GM21825 (cell line): ENCODE measurements at regions not wholly inside any gene's neighbourhood (a gene's known extent, or its start where the extent isn't known, plus 50 kb on each side); places are given as distances from the start of the nearest gene placed in this dataset.

ENCODE experiments used
- ATAC-seq: cut with Tn5 transposase; IDR thresholded peaks from one replicate; pipeline ENCODE4 v1.9.1; 2021; ENCODE audit warnings: mild to moderate bottlenecking, moderate library complexity; ENCODE audit not compliant: unreplicated experiment

- ATAC-seq = no peak
Measured at GRCh38 chr2:176496761-176497160, 227.5 kb downstream of the MTX2 start.

DNA sequence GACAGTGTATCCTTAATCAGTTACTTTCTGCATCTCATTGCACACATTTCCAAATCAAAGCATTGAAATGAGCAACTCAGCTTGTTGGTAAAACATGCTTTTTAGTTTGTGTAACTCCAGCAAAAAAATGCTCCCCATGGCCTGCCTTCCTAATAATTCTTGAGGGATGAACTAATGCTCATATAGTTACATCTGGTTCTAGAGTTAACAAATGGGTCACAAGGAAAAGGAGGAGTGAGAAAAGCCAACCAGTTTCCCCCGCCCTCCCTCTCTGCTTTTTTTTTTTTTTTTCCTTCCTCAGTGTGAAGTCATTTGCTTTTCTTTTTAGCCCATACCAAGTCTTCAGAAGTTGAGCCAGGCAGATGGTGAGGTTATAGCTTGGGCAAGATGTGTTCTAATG is 231.7 kb downstream of the MTX2 start:
- no peak for ATAC-seq

DNA sequence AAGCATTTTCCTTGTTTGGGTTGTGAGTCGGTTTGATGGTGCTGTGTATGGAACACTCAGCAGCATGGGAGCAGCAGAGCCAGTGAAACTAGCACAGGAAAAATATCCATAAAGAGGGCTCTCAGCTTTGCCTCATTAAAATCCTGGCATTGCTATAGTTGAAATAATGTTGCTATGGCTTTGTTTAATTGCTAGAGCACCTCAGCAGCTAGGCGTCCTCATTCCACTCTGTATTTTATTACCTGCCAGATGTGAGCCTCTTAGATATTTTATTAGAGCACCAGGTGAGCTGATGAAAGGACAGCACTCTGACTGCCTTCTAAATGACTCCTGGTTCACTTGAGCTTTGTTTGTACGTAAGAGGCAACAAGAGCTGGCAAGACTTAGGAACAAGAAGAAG is 232.4 kb downstream of the MTX2 start:
- ATAC-seq = no peak

- ATAC-seq = no peak
Measured at GRCh38 chr2:176502619-176503018, 233.4 kb downstream of the MTX2 start.

DNA sequence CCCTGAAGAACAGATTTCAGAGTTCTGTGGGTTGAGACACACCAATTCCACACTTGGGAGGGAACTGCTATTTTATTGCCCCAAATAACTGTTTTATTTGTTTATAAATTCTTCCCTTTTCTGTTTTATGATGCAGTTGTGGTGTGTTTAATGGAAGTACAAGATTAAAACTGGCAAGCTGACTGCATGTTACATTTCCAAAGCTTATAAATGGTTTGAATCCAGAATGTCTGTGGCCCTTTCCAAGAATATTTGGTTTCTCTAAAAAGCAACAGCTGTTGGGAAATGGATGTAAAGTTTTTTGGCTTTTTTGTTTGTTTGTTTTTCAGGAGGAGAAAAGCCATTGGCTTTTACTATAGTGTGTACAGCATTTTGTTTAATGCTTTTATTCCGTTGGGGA is 234.5 kb downstream of the MTX2 start:
- no peak for ATAC-seq

DNA sequence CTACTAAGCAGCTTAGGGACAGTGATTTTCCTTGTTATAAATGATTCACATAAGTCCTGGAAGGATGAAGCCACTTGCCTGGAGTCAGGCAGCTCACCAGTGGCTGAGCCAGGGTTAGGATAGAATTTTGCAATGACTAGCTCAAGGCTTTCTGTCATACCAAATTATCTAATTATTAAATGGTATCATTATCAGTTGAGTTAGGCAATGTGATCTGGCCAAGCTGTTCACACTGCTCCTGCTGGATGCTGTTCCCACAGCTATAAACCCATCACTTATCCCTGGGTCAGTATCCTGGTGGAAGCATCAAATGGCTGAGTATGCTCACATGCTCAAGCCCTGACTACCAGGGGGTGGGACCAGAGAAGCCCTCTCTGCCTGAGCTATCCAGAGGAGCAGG is 235.2 kb downstream of the MTX2 start:
- ATAC-seq = no peak

GRCh38 chr2:176507786-176508185 is 238.5 kb downstream of the MTX2 start:
- no peak for ATAC-seq

- ATAC-seq = no peak
Measured at GRCh38 chr2:176508374-176508773, 239.1 kb downstream of the MTX2 start.

DNA sequence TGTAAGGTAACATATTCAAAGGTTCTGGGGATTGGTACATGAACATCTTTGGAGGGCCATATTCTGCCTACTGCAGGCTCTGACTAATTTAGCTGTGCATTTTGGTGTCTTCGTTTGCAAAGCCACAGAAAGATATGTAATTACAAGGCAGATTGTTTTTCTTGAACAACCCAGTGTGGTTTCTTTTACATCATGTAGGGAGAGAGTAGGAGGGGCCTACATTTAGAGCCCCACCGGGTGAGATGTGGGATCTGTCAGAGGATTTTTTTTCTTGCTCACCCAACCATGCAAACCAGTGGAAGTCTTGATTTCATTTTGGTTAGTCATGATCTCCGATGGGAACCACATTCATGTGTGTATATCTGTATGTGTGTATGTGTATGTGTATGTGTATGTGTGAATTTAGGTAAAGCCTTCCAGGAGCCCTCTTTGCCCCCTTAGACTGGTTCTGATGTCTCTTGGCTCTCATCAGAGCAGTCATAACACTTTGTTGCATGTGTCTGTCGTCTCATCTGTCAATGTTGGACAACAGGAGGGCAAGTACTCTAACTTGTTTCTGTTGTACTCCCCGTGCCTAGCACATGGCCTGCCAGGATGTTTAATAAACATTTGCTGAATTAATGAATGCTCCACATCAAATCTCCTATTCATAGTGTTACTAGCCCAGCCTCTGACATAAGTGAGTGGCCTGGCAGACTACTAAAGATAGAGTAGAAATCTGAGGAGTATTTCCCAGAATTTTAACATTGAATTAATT is 239.9 kb downstream of the MTX2 start:
- peak; percentile 73 for ATAC-seq

DNA sequence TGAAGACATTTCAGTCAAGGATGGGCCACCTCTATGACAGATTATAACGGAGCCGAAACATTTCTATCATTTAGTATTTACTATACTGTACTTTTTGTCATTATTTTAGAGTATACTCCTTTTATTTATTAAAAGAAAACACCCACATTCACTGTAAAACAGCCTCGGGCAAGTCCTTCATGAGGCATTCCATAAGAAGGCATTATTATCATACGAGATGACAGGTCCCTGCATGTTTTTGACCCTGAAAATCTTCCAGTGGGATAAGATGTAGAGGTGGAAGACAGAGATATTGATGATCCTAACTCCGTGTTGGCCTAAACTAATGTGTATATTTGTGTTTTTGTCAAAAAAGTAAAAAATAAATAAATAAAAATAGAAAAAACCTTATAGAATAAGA is 245.0 kb downstream of the MTX2 start:
- ATAC-seq = no peak

- ATAC-seq = no peak
Measured at GRCh38 chr2:176514805-176515500, 245.7 kb downstream of the MTX2 start.

DNA sequence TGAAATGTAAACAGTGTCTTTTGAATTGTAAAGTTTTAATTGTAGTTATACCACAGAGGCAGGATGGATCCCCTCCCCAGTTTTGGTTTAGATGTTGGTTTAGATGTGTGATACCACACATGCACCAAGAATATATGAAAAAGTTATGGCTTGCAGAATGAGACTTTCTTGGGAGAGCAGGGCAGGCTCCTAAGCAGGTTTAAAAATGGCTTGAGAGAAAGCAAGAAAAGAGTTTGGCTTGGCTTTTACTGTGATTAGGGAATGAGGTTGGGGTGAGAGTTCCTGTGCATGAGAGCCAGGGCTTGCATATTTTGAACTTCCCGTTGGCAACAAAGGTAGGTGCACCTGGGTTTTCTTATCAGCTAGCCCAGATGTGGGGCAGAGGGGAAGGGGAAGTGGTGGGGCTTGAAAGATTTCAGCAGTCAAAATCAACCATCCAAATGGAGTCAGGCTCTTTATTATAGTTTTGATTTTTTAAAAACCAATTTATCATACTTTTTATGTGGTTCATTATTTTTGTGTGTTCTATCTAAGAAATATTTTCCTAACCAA is 246.9 kb downstream of the MTX2 start:
- no peak for ATAC-seq

DNA sequence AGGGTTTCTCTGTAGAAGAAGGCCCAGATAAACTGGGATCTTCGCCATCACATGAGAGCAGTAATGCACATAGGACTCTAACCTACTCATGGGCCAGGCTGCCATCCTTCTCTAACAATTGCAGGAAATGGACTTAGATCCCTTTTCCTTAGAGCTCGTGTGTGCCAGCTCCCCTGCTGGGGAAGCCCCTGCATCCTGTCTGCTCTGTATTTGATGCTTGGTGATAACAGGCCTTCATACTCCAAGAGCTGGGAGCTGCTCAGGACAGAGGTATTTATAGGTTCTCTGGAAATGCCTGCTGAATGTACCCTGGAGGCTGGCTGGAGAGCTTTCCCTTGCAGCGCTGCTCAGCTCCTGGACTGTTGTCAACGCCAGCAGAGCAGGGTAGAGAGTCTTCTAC is 249.6 kb downstream of the MTX2 start:
- ATAC-seq = no peak

GRCh38 chr2:176521878-176522670 is 252.8 kb downstream of the MTX2 start:
- no peak for ATAC-seq

DNA sequence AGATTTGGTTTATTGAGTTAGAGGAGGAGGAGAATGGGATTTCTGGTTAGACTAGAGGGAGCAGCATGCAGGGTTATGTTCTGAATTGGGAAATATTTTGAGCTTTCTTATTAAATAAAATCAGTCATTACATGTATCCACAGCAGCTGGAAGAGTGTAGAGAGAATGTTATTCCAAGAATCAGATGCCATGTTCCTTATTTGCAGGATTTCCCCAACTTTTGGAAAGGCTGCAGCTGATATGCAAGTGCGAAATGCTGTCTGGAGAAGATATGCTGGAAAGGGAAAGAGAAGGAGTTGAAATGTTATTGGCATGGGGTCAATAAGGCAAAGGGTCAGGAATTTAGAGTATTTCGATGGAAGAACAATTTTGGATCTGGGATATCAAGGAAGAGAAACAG is 255.8 kb downstream of the MTX2 start:
- no peak for ATAC-seq

- ATAC-seq = no peak
Measured at GRCh38 chr2:176526995-176527901, 258.0 kb downstream of the MTX2 start.

DNA sequence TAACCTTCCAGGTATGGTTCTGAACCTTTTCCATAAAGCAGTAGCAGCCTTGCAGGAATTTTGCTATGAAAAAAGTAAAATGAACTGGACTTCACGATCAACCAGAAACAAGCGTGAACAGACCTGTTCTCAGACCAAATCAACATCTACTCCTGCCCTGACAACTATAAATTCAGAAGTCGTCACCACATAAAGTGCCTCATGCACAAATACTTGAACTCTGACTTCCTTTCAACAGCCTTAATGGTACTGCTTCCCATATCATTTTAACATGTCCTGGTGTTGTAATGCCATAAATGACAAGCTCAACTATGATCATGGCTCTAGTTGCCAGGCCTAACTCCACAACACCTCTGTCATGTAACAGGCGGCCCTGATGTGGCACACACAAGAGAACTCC is 262.4 kb downstream of the MTX2 start:
- no peak for ATAC-seq

GRCh38 chr2:176533505-176534193 is 264.4 kb downstream of the MTX2 start:
- no peak for ATAC-seq

DNA sequence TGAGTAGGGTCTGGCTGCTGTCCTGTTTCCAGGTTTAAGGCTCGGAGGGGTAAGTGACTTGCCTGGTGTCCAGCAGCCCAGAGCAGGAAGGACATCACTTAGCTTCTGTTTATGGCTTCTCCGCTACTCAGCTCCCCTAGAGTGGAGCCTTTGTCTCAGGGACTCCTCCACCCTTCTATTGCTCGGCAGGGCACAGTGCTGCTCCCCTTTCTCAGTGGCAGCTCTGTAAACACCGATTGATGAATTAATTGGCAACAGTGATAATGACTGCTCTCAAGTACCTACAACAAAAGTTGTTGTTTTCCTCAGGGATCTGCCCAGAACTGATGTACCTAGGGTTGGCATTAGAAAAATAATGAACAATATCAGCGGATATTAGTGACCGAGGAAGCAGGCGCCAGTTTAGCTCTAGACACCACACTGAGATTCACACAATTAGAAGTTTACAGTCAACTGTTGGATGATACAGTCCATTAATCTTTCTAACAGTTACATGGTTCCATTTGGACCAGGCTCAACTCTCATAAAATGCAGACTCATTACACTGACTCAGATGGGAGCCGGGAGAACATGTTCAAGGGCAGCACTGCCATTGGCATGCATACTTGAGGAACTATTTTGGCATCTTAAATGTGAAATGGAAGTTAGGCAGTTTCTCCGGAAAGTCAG is 265.7 kb downstream of the MTX2 start:
- no peak for ATAC-seq
